Suprapubic skin (tissue), 3 donors: ENCODE measurements at regions not wholly inside any gene's neighbourhood (a gene's known extent, or its start where the extent isn't known, plus 50 kb on each side); places are given as distances from the start of the nearest gene placed in this dataset.

Experiments used
- EP300 ChIP-seq: sonication (generic); formaldehyde crosslinking; IDR thresholded peaks from one replicate; pipeline ENCODE4 v1.6.1; 2017; ENCODE audit warnings: antibody characterized with exemption
- POLR2A ChIP-seq, 2 donors: fragments of 450-650 bp; IDR thresholded peaks; one replicate each; pipeline ENCODE4 v1.6.1; 2017; ENCODE audit warnings: antibody characterized with exemption in 2 of 2, mild to moderate bottlenecking in 2 of 2, moderate library complexity in 2 of 2
- TF ChIP-seq, protein P1 (sequence below), 2 donors: fragments of 200-600 bp in 1 of 2; fragments of 450-650 bp in 1 of 2; sonication (generic) in 1 of 2; IDR thresholded peaks; one replicate each; pipeline ENCODE4 v1.5.1; 2016 to 2019; ENCODE audit warnings: antibody characterized with exemption in 2 of 2, mild to moderate bottlenecking in 1 of 2, moderate library complexity in 1 of 2

DNA sequence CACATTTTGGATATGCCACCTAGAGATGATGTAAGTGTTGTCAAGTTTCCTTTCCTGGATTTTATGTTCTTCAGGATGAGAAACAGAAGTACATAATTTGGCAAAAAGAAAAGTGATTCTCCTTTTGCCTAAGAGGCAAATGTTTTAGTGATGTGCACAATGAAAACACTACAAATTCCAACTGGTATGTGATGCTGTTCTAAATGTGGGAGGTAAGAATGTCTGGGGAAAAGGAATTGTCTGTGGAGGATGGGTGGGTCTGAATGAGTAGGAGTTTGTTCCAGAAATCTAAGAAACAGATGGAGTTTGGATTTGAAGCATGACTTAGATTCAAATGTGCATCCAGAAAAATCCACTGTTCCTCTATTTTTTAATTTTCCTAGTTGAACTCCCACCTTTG is 473.6 kb upstream of the SPRY2 start:
- TF ChIP-seq, protein P1, sequence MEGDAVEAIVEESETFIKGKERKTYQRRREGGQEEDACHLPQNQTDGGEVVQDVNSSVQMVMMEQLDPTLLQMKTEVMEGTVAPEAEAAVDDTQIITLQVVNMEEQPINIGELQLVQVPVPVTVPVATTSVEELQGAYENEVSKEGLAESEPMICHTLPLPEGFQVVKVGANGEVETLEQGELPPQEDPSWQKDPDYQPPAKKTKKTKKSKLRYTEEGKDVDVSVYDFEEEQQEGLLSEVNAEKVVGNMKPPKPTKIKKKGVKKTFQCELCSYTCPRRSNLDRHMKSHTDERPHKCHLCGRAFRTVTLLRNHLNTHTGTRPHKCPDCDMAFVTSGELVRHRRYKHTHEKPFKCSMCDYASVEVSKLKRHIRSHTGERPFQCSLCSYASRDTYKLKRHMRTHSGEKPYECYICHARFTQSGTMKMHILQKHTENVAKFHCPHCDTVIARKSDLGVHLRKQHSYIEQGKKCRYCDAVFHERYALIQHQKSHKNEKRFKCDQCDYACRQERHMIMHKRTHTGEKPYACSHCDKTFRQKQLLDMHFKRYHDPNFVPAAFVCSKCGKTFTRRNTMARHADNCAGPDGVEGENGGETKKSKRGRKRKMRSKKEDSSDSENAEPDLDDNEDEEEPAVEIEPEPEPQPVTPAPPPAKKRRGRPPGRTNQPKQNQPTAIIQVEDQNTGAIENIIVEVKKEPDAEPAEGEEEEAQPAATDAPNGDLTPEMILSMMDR (IDR thresholded peaks at IDR 0.05) = no peak
- TF ChIP-seq EP300 (no peak), POLR2A (IDR thresholded peaks at IDR 0.05) (no peak)
